ENCODE measurements at regions not wholly inside any gene's neighbourhood (a gene's known extent, or its start where the extent isn't known, plus 50 kb on each side); places are given as distances from the start of the nearest gene placed in this dataset.

DNA sequence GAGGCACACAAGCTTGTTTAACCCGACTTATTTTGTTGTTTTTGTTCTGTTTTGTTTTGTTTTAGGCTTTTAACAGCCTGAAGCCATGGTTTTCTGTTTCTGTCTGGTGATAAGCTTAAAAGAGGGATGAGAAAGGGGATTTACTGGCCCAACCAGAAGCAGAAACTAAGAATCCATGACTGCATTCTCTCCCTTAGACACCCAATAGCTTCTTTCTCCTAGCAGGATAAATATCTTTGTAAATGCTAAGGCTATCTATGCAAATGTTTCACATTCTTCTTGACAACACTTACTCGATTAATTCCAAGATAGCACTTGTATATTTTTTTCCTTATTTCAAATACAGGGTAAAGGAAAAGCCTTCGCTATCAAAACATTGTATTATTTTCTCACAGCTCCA lies 53.7 kb upstream of the SMAD1 start:
- no peak for DNase-seq

- DNase-seq, result no peak
Measured at GRCh38 chr4:145427221-145427620, 54.4 kb upstream of the SMAD1 start.

GRCh38 chr4:145423017-145423708 lies 58.5 kb upstream of the SMAD1 start:
- no peak for DNase-seq

- DNase-seq, result no peak
Measured at GRCh38 chr4:145420595-145421214, 60.9 kb upstream of the SMAD1 start.

DNA sequence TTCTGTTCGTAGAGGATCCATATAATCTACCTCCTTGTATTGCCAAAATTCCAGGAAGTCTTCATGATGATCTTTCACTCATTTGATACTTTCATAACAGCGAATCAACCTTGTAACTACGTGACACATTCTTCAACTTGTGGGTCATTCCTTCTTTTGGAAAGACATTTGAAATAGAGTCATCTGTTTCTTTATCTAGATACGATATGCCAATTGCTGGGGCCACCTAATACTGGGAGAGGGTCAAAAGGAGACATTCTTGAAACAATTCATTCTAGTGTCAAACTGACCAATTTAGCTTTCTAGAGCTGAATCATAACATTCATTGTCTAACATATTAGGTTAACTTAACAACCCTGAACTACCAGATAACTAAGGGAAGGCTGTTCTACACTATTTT lies 62.9 kb upstream of the SMAD1 start:
- DNase-seq, result no peak

DNA sequence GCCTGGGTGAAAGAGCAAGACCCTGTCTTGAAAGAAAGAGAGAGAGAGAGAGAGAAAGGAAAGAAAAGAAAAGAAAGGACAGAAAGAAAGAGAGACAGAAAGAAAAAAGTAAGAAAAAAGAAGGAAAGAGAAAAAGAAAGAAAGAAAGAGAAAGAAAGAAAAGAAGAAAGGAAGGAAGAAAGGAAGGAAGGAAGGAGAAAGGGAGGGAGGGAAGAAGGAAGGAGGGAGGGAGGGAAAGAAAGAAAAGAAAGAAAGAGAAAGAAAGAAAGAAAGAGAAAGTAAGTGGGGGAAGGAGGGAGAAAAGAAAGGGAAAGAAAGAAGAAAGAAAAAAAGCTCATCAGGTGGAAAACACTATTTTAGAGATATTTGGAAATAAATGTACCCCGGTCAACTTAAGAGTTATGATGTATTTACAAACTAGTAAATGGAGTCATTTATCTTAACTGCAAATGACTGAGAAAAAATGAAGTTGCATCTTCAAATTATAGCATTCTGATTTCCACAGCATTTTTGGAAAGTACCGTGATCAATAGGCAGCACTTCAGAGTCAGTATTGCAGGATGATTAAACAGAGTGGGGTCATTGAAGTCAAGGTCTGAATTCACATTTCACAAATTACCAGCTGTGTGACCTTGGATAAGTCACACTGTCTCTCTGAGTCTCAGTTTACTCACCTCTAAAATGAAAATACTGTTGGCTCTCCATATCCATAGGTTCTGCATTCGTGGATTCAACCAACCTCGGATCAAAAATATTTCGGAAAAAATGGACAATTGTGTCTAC lies 64.1 kb upstream of the SMAD1 start:
- DNase-seq, result no peak

GRCh38 chr4:145414841-145415240 lies 66.8 kb upstream of the SMAD1 start:
- DNase-seq, result no peak

GRCh38 chr4:145414226-145414625 lies 67.4 kb upstream of the SMAD1 start:
- no peak for DNase-seq

DNA sequence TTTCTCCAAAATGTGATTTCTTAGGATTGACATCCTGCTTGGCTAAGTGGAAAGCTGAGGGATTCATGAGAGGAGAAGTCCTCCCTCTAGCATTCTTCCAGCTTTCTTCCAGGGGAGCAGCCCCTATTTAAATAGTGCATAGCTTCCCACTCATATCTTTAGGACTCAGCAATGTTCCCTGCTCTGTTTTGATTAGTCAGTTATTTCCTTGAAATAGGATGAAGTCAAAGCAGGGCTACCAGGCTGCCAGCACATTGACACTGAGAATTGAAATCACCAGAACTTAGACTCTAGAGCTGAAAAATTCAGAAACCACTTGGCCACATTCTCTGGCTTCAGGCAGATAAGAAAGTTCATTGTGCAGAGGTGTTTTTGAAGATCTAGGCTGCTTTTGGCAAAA lies 74.7 kb upstream of the SMAD1 start:
- no peak for DNase-seq

- DNase-seq, result no peak
Measured at GRCh38 chr4:145404761-145405160, 76.9 kb upstream of the SMAD1 start.

GRCh38 chr4:145396581-145396980 lies 85.1 kb upstream of the SMAD1 start:
- DNase-seq, result no peak

GRCh38 chr4:145390571-145390970 lies 91.1 kb upstream of the SMAD1 start:
- no peak for DNase-seq

DNA sequence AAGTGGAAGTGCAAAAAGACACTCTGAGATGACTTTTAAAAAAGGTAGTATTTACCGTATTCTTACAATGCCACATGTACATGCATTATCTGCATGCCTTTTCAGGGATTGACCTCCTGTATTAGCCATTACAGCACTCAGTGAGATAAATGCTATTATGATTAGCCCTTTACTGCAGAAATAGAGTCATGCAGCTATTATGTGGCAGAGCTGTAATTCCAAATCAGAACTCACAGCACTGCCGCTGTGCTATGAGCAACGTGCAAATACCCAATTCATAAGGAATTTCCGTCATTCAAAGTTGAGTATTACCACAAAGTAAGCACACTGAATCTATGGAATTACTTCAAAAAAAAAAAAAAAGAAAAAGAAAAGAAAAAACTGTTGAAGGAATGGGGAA lies 92.1 kb upstream of the SMAD1 start:
- no peak for DNase-seq

DNA sequence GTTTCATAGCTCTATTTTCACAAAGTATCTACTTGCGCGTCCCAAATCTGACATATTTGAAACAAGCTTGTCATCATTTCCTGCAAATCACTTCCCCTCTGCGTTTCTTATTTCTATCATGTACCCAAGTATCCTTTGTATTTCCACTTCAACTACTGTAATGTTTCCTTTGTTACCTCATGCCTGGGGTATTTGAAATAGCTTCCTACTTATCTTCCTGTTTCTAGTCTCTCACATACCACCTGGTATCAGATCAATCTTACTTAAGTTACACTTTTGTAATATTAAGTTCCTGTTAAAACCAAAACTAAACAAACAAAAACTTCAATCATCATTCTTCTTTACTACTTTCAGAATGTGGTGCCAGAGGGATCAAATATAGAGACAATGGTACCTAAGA lies 93.6 kb upstream of the SMAD1 start:
- no peak for DNase-seq

DNA sequence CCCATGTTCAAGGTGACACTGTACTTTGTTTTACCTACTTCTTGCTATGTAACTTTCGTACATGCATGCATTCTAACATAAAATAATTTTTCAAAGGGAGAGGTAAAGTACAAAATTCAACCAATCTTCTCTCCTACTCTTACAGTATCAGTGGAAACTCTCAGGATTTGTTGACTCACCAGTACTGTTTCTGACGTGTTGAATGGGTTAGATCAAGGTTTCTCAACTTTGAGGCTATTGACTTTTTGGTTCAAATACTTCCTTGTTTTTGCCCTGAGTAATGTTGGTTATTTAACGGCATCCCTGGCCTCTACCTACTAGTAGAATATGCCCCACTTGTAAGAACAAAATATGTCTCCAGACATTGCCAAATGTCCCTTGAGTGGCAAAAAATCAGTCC lies 94.6 kb upstream of the SMAD1 start:
- DNase-seq, result no peak

DNA sequence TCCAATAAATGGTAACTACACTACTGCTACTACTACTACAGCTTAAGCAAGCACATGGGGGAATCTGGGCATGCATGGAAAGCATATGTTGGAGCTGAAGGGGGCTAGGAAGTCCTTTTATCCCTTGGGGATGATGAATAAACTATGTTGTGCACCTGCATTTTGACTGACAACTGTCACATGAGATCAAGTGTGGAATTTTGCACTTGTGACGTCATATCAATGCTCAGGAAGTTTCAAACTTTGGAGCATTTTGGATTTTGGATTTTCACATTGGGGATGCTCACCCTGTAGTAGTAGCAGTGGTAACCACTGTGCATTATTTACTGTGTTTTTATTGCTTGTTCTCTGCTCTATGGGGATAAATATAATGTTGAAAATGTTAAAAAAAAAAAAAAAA lies 100.5 kb upstream of the SMAD1 start:
- DNase-seq, result no peak

GRCh38 chr4:145380123-145380522 lies 101.5 kb upstream of the SMAD1 start:
- DNase-seq, result no peak

DNA sequence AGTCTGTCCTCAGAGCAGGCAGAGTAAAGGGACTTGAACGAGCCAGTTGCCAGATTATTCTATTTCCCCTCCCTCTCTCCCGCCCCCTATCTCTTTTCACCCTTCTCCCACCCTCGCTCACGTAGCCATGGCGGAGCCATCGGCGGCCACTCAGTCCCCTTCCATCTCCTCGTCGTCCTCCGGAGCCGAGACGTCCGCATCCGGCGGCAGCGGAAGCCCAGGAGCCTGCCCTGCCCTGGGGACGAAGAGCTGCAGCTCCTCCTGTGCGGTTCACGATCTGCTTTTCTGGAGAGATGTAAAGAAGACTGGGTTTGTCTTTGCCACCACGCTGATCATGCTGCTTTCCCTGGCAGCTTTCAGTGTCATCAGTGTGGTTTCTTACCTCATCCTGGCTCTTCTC lies 106.2 kb upstream of the SMAD1 start:
- DNase-seq, result no peak

DNA sequence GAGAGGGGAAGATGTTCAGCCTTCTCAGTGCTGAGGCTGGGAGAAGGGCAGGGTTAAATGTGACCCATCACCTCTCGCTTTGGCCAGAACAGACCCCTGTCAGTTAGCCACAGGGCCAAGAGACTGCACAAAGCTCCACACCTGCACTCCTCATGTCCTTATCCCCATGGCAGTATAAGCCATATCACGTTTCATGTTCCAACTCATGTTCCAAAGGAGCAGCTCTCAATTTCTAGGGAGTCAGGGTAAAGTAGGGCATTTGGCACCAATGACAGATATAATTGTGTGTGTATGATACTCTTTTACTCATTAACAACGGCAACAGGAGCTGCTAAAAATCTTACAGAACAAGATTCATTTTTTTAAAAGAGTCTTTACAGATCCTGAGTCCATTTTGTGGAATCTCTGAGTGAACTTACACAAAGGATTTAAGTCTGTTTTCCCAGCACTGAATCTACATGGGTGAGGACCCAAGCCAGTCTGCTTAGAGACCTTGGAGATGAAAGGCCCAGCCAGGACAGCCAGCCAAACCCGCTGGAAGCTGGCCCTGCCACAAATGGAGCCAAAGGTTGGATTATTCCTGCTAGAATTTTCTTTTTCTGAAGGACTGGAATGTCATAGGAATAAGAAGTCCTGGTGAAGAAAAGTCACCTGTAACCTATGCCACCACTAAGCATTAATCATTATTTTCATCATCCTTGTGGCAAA lies 129.1 kb upstream of the SMAD1 start:
- DNase-seq, result no peak

- DNase-seq, result no peak
Measured at GRCh38 chr4:145351922-145352321, 129.7 kb upstream of the SMAD1 start.

- no peak for DNase-seq
Measured at GRCh38 chr4:145351162-145351561, 130.5 kb upstream of the SMAD1 start.

GRCh38 chr4:145348291-145348690 lies 133.4 kb upstream of the SMAD1 start:
- DNase-seq, result no peak

DNA sequence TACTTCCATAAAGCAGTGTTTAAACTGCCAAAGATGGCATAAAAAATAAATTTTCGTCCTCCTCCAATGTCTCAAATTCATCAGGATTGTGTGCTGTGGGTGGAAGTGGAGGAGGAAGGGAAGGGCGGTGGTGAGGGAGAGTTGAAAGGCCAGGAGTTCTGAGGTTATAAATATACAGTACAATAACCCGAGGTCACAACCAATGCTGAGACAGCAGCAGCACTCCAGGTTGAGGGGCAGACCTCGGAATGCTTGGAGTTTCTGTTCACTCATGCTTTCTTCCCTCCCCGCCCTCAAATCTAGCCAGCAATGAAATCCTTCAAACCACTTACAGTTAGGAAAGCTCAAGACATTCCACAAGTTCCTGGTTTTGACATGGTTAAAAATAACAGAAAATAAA lies 134.0 kb upstream of the SMAD1 start:
- no peak for DNase-seq

GRCh38 chr4:145346081-145346480 lies 135.6 kb upstream of the SMAD1 start:
- no peak for DNase-seq
